MM.1S (cell line): ENCODE measurements at regions not wholly inside any gene's neighbourhood (a gene's known extent, or its start where the extent isn't known, plus 50 kb on each side); places are given as distances from the start of the nearest gene placed in this dataset.

Experiments used
- DNase-seq: peaks from one replicate; pipeline ENCODE4 v3.0.0-alpha.2; 2015
- H2AFZ ChIP-seq: fragments of 300-600 bp; sonication (generic); 2 replicates; pipeline ENCODE4 v1.6.0; 2016; ENCODE audit warnings: antibody characterized with exemption, low read length
- H3F3A ChIP-seq: fragments of 300-600 bp; sonication (generic); 2 replicates; pipeline ENCODE4 v1.6.1; 2016; ENCODE audit warnings: mild to moderate bottlenecking, antibody characterized with exemption, low read length, moderate library complexity, mixed read lengths; ENCODE audit not compliant: insufficient read depth
- H3K27ac ChIP-seq: fragments of 300-600 bp; sonication (generic); 2 replicates; pipeline ENCODE4 v1.5.1; 2016; ENCODE audit warnings: mild to moderate bottlenecking, low read length
- H3K27me3 ChIP-seq: fragments of 300-600 bp; sonication (generic); replicated peaks from 2 replicates; pipeline ENCODE4 v1.6.0; 2016; ENCODE audit warnings: low read length; ENCODE audit not compliant: insufficient read depth
- H3K36me3 ChIP-seq: fragments of 300-600 bp; sonication (generic); replicated peaks from 2 replicates; pipeline ENCODE4 v1.6.1; 2016; ENCODE audit warnings: mild to moderate bottlenecking, low read length, mixed read lengths; ENCODE audit not compliant: insufficient read depth
- H3K4me1 ChIP-seq: fragments of 300-600 bp; sonication (generic); 2 replicates; pipeline ENCODE4 v1.6.1; 2016; ENCODE audit warnings: low read length, mixed read lengths
- H3K4me2 ChIP-seq: fragments of 300-600 bp; sonication (generic); 2 replicates; pipeline ENCODE4 v1.6.0; 2016; ENCODE audit warnings: low read depth, low read length
- H3K4me3 ChIP-seq: fragments of 300-600 bp; sonication (generic); 2 replicates; pipeline ENCODE4 v1.5.1; 2016; ENCODE audit warnings: low read length, mixed read lengths
- H3K79me2 ChIP-seq: fragments of 300-600 bp; sonication (generic); 2 replicates; pipeline ENCODE4 v1.6.1; 2016; ENCODE audit warnings: mixed run types, low read length, mixed read lengths
- H3K9ac ChIP-seq: fragments of 300-600 bp; sonication (generic); 2 replicates; pipeline ENCODE4 v1.6.1; 2016; ENCODE audit warnings: low read length, mixed read lengths
- H3K9me2 ChIP-seq: fragments of 300-600 bp; sonication (generic); replicated peaks from 2 replicates; pipeline ENCODE4 v1.6.1; 2016; ENCODE audit warnings: mild to moderate bottlenecking, low read length, mixed read lengths; ENCODE audit not compliant: insufficient read depth
- H3K9me3 ChIP-seq: fragments of 300-600 bp; sonication (generic); replicated peaks from 2 replicates; pipeline ENCODE4 v1.6.1; 2016; ENCODE audit warnings: mild to moderate bottlenecking, low read length, mixed read lengths; ENCODE audit not compliant: insufficient read depth
- H4K20me1 ChIP-seq: fragments of 300-600 bp; sonication (generic); 2 replicates; pipeline ENCODE4 v1.6.1; 2016; ENCODE audit warnings: mild to moderate bottlenecking, low read length, moderate library complexity, mixed read lengths; ENCODE audit not compliant: insufficient read depth
- EZH2 ChIP-seq: fragments of 300-600 bp; sonication (generic); optimal IDR thresholded peaks from 2 replicates; pipeline ENCODE3; 2017; ENCODE audit warnings: low read depth, mild to moderate bottlenecking, antibody characterized with exemption, low read length, mixed read lengths
- EZH2phosphoT487 ChIP-seq: fragments of 300-600 bp; sonication (generic); IDR thresholded peaks from 2 replicates; pipeline ENCODE4 v1.6.1; 2018; ENCODE audit warnings: antibody characterized with exemption, low read length
- TF ChIP-seq, protein P1 (sequence below): fragments of 300-600 bp; sonication (generic); IDR thresholded peaks from 2 replicates; pipeline ENCODE4 v1.5.1; 2016; ENCODE audit warnings: antibody characterized with exemption, low read length, mixed read lengths

DNA sequence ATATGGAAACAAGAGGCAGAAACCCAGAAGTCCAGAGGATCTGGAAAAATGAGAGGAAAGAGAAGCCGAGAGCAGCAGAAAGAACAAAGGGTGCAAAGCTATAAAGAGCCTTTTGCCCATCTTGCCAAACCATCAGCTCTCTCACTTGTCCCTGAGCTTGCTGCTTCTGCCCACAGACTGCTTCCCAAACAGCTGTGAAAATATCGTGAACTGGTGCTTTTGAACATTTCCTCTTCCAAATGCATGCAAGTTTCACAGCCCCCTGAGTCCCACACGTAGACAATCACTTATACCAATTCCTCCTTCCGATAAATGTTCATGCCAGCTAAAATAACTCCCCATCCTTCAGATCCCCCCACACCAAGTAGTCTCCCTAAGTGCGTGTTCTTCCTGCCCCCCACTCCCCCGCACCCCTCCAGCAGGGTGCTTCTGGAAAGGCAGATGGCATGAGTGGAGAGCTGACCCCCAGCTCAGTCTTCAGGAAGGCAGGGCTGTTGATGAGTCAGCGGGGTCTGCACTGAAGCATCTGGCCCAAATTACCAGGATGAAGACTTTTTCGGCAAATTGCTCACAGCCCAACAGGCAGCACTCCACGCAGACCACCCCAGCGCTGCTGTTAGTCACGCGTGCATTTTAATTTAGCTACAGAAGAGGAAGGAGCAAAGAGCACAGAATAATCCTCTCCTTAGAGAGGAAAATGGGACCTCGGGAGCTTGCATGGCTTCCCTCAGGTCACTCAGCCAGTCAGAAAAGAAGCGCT is 76.1 kb upstream of the KCNMA1 start:
- Histone ChIP-seq H3K4me2 (no peak overlapping the region), H3K36me3 (no peaks in the 10 kb centered on the region), H3F3A (no peaks in the 10 kb centered on the region), H3K9me3 (no peaks in the 10 kb centered on the region), H4K20me1 (no peaks in the 10 kb centered on the region), H2AFZ (no peak overlapping the region), H3K79me2 (no peaks in the 10 kb centered on the region), H3K27ac (no peak overlapping the region), H3K4me3 (no peak overlapping the region), H3K4me1 (no peaks in the 10 kb centered on the region), H3K9me2 (no peaks in the 10 kb centered on the region), H3K27me3 (no peaks in the 10 kb centered on the region), H3K9ac (no peak overlapping the region)
- DNase-seq = no peak
- TF ChIP-seq EZH2 (no peak), EZH2phosphoT487 (no peak)
- TF ChIP-seq, protein P1, sequence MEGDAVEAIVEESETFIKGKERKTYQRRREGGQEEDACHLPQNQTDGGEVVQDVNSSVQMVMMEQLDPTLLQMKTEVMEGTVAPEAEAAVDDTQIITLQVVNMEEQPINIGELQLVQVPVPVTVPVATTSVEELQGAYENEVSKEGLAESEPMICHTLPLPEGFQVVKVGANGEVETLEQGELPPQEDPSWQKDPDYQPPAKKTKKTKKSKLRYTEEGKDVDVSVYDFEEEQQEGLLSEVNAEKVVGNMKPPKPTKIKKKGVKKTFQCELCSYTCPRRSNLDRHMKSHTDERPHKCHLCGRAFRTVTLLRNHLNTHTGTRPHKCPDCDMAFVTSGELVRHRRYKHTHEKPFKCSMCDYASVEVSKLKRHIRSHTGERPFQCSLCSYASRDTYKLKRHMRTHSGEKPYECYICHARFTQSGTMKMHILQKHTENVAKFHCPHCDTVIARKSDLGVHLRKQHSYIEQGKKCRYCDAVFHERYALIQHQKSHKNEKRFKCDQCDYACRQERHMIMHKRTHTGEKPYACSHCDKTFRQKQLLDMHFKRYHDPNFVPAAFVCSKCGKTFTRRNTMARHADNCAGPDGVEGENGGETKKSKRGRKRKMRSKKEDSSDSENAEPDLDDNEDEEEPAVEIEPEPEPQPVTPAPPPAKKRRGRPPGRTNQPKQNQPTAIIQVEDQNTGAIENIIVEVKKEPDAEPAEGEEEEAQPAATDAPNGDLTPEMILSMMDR = no peak

DNA sequence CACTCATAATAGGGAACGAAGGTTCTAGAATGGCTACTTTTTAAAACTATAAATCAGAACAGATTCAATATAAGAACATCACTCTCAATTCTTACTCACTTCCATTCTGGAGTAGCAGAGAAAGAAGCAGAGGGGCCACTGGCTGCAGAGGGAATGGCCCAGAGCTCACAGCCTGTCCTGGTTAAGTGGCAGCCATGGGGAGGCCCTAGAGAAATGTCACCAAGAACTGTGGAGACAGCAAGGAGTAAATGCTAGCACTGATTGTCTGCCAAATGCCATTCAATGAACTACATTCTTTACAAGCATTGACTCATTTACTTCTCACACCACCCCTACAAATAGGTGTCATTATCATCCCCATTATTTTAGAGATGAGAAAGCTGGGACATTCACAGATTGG is 74.6 kb upstream of the KCNMA1 start:
- Histone ChIP-seq H3F3A (no peaks in the 10 kb centered on the region), H3K9me3 (no peaks in the 10 kb centered on the region), H3K79me2 (no peaks in the 10 kb centered on the region), H3K27ac (no peak overlapping the region), H3K4me3 (no peak overlapping the region), H2AFZ (no peak overlapping the region), H4K20me1 (no peaks in the 10 kb centered on the region), H3K36me3 (no peaks in the 10 kb centered on the region), H3K9ac (no peak overlapping the region), H3K9me2 (no peaks in the 10 kb centered on the region), H3K27me3 (no peaks in the 10 kb centered on the region), H3K4me1 (no peaks in the 10 kb centered on the region), H3K4me2 (no peak overlapping the region)
- no peak for DNase-seq
- TF ChIP-seq EZH2phosphoT487 (no peak), EZH2 (no peak)
- TF ChIP-seq, protein P1 = no peak

DNA sequence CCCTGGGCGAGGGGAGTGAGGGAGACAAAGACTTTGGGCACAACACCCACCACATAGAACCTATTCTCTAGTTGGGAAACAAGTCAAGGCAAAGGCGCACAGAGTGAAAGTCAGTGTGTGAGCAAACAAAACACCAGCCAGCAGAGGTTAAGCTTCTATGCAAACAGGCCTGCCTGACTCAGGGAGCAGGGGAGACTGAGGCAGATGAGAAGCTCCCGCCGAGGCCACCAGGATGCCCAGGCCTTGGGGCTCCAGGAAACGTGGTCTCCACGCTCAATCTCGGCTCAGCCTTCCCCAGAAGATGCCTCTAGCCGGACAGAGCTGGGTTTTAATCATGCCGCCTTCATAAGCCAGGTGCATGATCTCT is 74.1 kb upstream of the KCNMA1 start:
- Histone ChIP-seq H3K36me3 (no peaks in the 10 kb centered on the region), H3K9ac (no peak overlapping the region), H3K4me2 (peak overlapping the region; percentile 58; the same call in 1 of the 2 replicates), H3K4me1 (no peaks in the 10 kb centered on the region), H3K27me3 (no peaks in the 10 kb centered on the region), H2AFZ (peak overlapping the region; percentile 35), H3F3A (no peaks in the 10 kb centered on the region), H3K9me3 (no peaks in the 10 kb centered on the region), H3K27ac (no peak overlapping the region), H4K20me1 (no peaks in the 10 kb centered on the region), H3K9me2 (no peaks in the 10 kb centered on the region), H3K79me2 (no peaks in the 10 kb centered on the region), H3K4me3 (no peak overlapping the region)
- no peak for DNase-seq
- TF ChIP-seq, protein P1 = no peak
- no peak for TF ChIP-seq EZH2
- TF ChIP-seq EZH2phosphoT487 = no peak
